ENCODE measurements at regions not wholly inside any gene's neighbourhood (a gene's known extent, or its start where the extent isn't known, plus 50 kb on each side); places are given as distances from the start of the nearest gene placed in this dataset.

GRCh38 chr10:52889611-52890010, 117.0 kb upstream of the MBL2 start:
- ATAC-seq (no peak), DNase-seq (no peak)
- intact Hi-C loops (cut with DNase I): no loop called here

- ATAC-seq (peak; percentile 77 to 85), DNase-seq (no peak)
- intact Hi-C loops (cut with DNase I): no loop called here
These were observed 111.7 kb upstream of the MBL2 start for GRCh38 chr10:52883996-52884871.

- DNase-seq (no peak), ATAC-seq (no peak)
- intact Hi-C loops (cut with DNase I): no loop called here
These were observed 106.7 kb upstream of the MBL2 start for GRCh38 chr10:52879091-52879807.

- intact Hi-C loops (cut with DNase I): no loop called here
- DNase-seq (no peak), ATAC-seq (peak in 1 of 2 donors; percentile 57)
These were observed 104.9 kb upstream of the MBL2 start for GRCh38 chr10:52877451-52877850.

DNA sequence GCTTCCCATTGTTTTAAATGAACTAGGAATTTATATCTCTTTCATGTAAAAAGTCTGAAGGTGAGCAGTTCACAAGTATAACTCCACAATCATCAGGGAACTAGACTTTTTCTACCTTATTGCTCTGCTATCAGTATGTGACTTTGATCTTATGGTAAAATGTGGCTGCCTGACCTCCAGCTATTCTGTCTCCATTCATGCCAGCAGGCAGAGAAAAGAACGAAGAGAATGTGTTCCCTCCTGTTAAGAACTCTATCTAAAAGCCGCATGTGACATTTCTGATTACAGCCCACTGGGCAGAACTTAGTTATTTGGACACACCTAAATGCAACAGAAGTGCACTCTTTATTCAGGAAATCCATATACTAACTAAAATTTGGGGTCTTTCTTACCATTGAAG, 102.8 kb upstream of the MBL2 start:
- ATAC-seq (no peak), DNase-seq (no peak)
- intact Hi-C loops (cut with DNase I): no loop called here

- ATAC-seq (no peak), DNase-seq (no peak)
- intact Hi-C loops (cut with DNase I): no loop called here
These were observed 102.0 kb upstream of the MBL2 start for GRCh38 chr10:52874581-52874980.

- DNase-seq: no peak
- ATAC-seq: no peak
- intact Hi-C loops (cut with DNase I): no loop called here
These were observed 98.7 kb upstream of the MBL2 start for GRCh38 chr10:52871191-52871843.

DNA sequence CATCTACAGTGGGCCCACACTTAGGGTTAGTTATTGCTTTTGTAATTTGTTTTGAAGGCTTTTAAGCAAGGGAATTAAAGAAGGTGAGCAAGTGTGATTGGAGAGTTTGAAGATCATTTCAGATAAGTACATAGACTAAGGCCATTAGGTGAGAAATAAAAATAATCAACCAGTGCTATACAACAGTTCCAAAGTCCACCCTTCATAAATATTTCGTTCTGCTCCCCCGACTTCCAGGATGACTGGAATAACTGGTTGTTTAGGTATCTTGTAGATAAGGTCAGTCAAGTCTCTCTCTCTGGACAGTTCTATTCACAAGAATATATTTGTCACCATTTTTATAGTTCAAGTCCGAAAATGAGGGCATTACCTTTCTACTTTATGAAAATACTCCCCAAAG, 98.0 kb upstream of the MBL2 start:
- intact Hi-C loops (cut with DNase I): no loop called here
- DNase-seq: no peak
- no peak for ATAC-seq

DNA sequence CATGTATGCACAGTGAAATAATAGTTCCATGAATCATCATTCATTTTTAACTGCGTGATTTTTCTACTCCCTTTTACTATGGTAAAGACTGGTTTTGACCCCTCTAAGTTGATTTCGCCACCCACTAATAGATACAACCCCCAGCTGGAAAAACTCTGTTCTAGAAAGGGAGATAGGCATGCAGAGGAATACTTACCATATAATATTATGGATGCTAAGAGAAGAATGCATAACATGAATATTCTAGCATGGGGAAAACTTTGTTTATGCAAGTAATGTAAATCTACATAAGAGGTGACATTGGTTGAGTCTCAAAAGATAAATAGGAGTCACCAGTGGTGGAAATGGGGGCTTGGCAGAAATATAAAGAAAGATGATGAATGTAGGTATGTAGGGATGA, 97.3 kb upstream of the MBL2 start:
- intact Hi-C loops (cut with DNase I): no loop called here
- DNase-seq (no peak), ATAC-seq (no peak)

DNA sequence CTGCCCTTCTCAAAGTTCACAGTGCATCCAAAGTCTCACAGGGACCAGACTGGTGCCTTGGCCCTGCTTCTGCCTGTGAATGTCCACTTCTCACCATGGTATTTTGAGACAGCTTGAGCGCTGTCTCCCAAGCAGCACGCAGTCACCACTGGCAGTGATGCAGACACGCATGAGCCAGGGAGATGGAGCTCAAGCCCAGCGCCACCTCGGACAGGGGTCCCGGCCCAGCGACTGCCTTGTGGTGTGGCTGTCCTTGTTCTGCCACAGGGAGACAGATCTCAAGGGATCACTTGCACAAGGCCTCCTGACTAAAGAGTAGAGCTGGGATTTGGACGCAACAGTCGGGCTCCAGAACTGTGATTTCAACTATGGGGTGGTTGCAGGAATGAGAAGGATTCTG, 92.6 kb upstream of the MBL2 start:
- no peak for ATAC-seq
- intact Hi-C loops (cut with DNase I): no loop called here
- DNase-seq: no peak

GRCh38 chr10:52864201-52865106, 91.9 kb upstream of the MBL2 start:
- peak; percentile 23 to 93 for ATAC-seq
- intact Hi-C loops (cut with DNase I): no loop called here
- DNase-seq: peak; percentile 45

DNA sequence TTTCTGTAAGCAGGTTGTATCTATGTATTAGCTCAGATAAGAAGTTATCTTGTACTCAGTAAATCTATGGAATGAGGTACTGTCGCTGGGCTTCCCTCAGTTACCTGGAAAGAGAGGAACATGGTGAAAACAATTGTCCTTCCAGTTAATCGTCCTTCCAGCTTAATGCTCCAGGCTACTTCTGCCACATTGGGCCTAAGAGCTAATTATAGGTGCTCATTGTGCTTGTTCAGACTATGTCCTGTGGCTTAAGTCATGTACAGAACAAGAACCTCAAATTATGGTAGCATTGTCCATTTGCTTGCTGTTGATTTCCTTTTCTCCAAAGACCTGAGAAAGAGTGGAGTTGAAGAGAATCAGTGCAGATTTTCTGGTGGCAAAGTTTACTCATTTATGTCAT, 86.1 kb upstream of the MBL2 start:
- no peak for ATAC-seq
- intact Hi-C loops (cut with DNase I): no loop called here
- DNase-seq: no peak

DNA sequence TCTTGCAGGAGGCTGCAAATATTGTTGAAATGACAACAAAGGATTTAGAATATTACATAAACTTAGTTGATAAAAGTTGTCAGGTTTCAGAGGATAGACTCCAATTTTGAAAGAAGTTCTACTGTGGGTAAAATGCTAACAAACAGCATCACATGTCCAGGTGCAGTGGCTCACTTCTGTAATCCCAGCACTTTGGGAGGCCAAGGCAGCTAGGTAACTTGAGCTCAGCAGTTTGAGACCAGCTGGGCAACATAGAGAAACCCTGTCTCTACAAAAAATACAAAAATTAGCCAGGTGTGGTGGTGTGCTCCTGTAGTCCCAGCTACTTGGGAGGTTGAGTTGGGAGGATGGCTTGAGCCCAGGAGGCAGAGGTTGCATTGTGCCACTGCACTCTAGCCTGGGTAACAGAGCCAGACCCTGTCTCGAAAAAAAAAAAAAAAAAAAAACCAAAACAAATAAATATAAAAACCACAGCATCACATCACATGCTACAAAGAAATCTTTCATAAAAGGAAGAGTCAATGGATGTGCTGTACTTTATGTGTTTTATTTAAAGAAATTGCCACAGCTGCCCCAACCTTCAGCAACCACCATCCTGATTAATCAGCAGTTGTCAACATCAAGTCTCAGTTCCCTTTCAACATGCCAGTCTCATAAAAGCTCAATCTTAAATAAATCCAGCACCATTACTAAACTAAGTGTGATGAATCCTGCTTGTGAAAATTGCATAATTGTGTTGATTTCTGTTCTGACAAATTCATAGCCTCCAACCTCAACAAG, 83.2 kb upstream of the MBL2 start:
- ATAC-seq: no peak
- no peak for DNase-seq
- intact Hi-C loops (cut with DNase I): no loop called here

DNA sequence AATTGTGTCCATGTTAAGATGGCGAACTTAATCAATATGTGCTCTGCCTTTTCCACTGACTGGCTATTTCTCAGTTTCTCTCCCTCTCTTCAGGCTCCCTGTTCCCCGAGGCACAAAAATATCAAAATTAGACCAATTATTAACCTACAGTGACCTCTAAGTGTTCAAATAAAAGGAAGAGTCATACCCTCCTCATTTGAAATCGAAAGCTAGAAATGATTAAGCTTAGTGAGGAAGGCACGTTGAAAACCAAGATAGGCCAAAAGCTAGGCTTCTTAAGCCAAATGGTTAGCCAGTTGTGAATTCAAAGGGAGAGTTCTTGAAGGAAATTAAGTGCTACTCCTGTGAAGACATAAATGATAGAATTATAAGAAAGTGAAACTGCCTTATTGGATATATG, 81.1 kb upstream of the MBL2 start:
- intact Hi-C loops (cut with DNase I): no loop called here
- ATAC-seq: no peak
- DNase-seq: no peak

DNA sequence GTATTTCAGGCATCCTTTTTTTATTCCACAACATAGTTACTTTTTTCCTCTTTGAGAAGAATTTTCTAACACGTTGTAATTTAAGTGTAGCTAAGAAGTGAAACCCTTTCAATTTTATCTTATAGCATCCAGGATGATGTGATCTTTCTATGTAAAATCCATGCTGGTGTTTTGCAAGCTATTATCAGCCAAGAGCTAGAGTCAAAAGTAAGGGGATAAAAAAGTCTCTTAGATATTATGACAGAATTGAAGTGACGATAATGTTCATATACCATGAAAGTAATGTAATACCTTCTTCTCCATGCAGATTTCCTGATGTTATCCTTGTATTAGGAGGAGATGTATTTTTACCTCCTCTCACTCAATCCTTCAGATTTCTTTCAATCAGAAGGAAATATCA, 64.2 kb upstream of the MBL2 start:
- intact Hi-C loops (cut with DNase I): no loop called here

More for the DNA sequence above, 64.2 kb upstream of the MBL2 start:
- DNase-seq (no peak), ATAC-seq (no peak)
